ENCODE measurements at regions not wholly inside any gene's neighbourhood (a gene's known extent, or its start where the extent isn't known, plus 50 kb on each side); places are given as distances from the start of the nearest gene placed in this dataset.
"Not testable (repeated sequence)": the region's sequence is repeated elsewhere in the genome, so short reads cannot be mapped to it uniquely, and the experiment has no call there.

- no peaks in the 10 kb centered on the region for H3K4me1 ChIP-seq (ENCODE audit: insufficient read depth, low read length, poor library complexity, severe bottlenecking)
- H3K4me3 ChIP-seq (ENCODE audit: low read depth, low read length, poor library complexity, severe bottlenecking) = no peak overlapping the region
- H3K36me3 ChIP-seq (ENCODE audit: insufficient read depth, low read length, poor library complexity, severe bottlenecking) = no peaks in the 10 kb centered on the region
- DNase-seq (ENCODE audit: low spot score) = no peak
- CTCF ChIA-PET = no interaction called here
- H3K9me3 ChIP-seq (ENCODE audit: low read depth, low read length, poor library complexity, severe bottlenecking) = no peaks in the 10 kb centered on the region
- intact Hi-C loops (cut with micrococcal nuclease; ENCODE audit: unreplicated experiment) = no loop called here
- H3K27ac ChIP-seq (ENCODE audit: low read depth, low read length, poor library complexity, severe bottlenecking) = no peak overlapping the region
- TF ChIP-seq CTCF (conservative IDR thresholded peaks at IDR 0.05; ENCODE audit: low read depth, low read length) (no peak), EZH2 (IDR thresholded peaks at IDR 0.05; ENCODE audit: borderline replicate concordance, low read depth, low read length, poor library complexity, severe bottlenecking) (no peak)
- H3K27me3 ChIP-seq (replicated peaks; ENCODE audit: insufficient read depth, low read depth, low read length, poor library complexity) = no peaks in the 10 kb centered on the region
- POLR2A ChIA-PET (ENCODE audit: low non-redundant PET) = no interaction called here
- no TSS peak for BruUV-seq (replicated peaks)
Observed at GRCh38 chr13:48831248-48831647, 144.5 kb upstream of the FNDC3A start.

GRCh38 chr13:48833412-48833811 is 142.3 kb upstream of the FNDC3A start:
- ChIA-PET POLR2A (ENCODE audit: low non-redundant PET) (no interaction called here), CTCF (no interaction called here)

GRCh38 chr13:48835326-48835725 is 140.4 kb upstream of the FNDC3A start:
- POLR2A ChIA-PET (ENCODE audit: low non-redundant PET); DNase-seq (ENCODE audit: low spot score); H3K36me3 ChIP-seq (ENCODE audit: insufficient read depth, low read length, poor library complexity, severe bottlenecking): not testable (repeated sequence)

More at GRCh38 chr13:48833412-48833811, 142.3 kb upstream of the FNDC3A start:
- no peak overlapping the region for H3K27ac ChIP-seq (ENCODE audit: low read depth, low read length, poor library complexity, severe bottlenecking)
- H3K4me1 ChIP-seq (ENCODE audit: insufficient read depth, low read length, poor library complexity, severe bottlenecking) = peaks cover 2% of the 10 kb centered on the region
- no peak overlapping the region for H3K4me3 ChIP-seq (ENCODE audit: low read depth, low read length, poor library complexity, severe bottlenecking)
- intact Hi-C loops (cut with micrococcal nuclease; ENCODE audit: unreplicated experiment) = no loop called here
- no TSS peak for BruUV-seq (replicated peaks)
- TF ChIP-seq EZH2 (IDR thresholded peaks at IDR 0.05; ENCODE audit: borderline replicate concordance, low read depth, low read length, poor library complexity, severe bottlenecking) (no peak), CTCF (conservative IDR thresholded peaks at IDR 0.05; ENCODE audit: low read depth, low read length) (no peak)
- no peaks in the 10 kb centered on the region for H3K36me3 ChIP-seq (ENCODE audit: insufficient read depth, low read length, poor library complexity, severe bottlenecking)
- H3K27me3 ChIP-seq (replicated peaks; ENCODE audit: insufficient read depth, low read depth, low read length, poor library complexity) = no peaks in the 10 kb centered on the region
- DNase-seq (ENCODE audit: low spot score) = no peak
- H3K9me3 ChIP-seq (ENCODE audit: low read depth, low read length, poor library complexity, severe bottlenecking) = no peaks in the 10 kb centered on the region

GRCh38 chr13:48838193-48838973 is 137.3 kb upstream of the FNDC3A start:
- peaks cover 3% of the 10 kb centered on the region for H3K4me1 ChIP-seq (ENCODE audit: insufficient read depth, low read length, poor library complexity, severe bottlenecking)
- CTCF ChIA-PET = no interaction called here
- DNase-seq (ENCODE audit: low spot score) = no peak
- intact Hi-C loops (cut with micrococcal nuclease; ENCODE audit: unreplicated experiment) = no loop called here
- H3K27ac ChIP-seq (ENCODE audit: low read depth, low read length, poor library complexity, severe bottlenecking) = no peak overlapping the region
- TF ChIP-seq EZH2 (IDR thresholded peaks at IDR 0.05; ENCODE audit: borderline replicate concordance, low read depth, low read length, poor library complexity, severe bottlenecking) (no peak), CTCF (conservative IDR thresholded peaks at IDR 0.05; ENCODE audit: low read depth, low read length) (no peak)
- no peaks in the 10 kb centered on the region for H3K27me3 ChIP-seq (replicated peaks; ENCODE audit: insufficient read depth, low read depth, low read length, poor library complexity)
- no peaks in the 10 kb centered on the region for H3K9me3 ChIP-seq (ENCODE audit: low read depth, low read length, poor library complexity, severe bottlenecking)
- H3K4me3 ChIP-seq (ENCODE audit: low read depth, low read length, poor library complexity, severe bottlenecking) = no peak overlapping the region
- H3K36me3 ChIP-seq (ENCODE audit: insufficient read depth, low read length, poor library complexity, severe bottlenecking) = no peaks in the 10 kb centered on the region
- POLR2A ChIA-PET (ENCODE audit: low non-redundant PET) = no interaction called here
- no TSS peak for BruUV-seq (replicated peaks)

More at GRCh38 chr13:48835326-48835725, 140.4 kb upstream of the FNDC3A start:
- H3K9me3 ChIP-seq (ENCODE audit: low read depth, low read length, poor library complexity, severe bottlenecking); H3K4me1 ChIP-seq (ENCODE audit: insufficient read depth, low read length, poor library complexity, severe bottlenecking); H3K27ac ChIP-seq (ENCODE audit: low read depth, low read length, poor library complexity, severe bottlenecking); H3K4me3 ChIP-seq (ENCODE audit: low read depth, low read length, poor library complexity, severe bottlenecking); BruUV-seq (replicated peaks); CTCF ChIA-PET; H3K27me3 ChIP-seq (replicated peaks; ENCODE audit: insufficient read depth, low read depth, low read length, poor library complexity); intact Hi-C loops (cut with micrococcal nuclease; ENCODE audit: unreplicated experiment): not testable (repeated sequence)
